Dedifferentiated amniotic fluid mesenchymal stem cell (primary cell): ENCODE measurements at regions not wholly inside any gene's neighbourhood (a gene's known extent, or its start where the extent isn't known, plus 50 kb on each side); places are given as distances from the start of the nearest gene placed in this dataset.
"Not testable (repeated sequence)": the region's sequence is repeated elsewhere in the genome, so short reads cannot be mapped to it uniquely, and the experiment has no call there.

Source experiments
- DNase-seq: peaks from one replicate; pipeline ENCODE4 v3.0.0-alpha.2; 2016; ENCODE audit errors: extremely low spot score

- DNase-seq = no peak
Observed at GRCh38 chr17:83190601-83191387, 111.4 kb downstream of the METRNL start.

GRCh38 chr17:83191388-83192160 is 112.2 kb downstream of the METRNL start:
- DNase-seq = no peak

- peak; percentile 63 for DNase-seq
Observed at GRCh38 chr17:83192161-83192788, 112.9 kb downstream of the METRNL start.

GRCh38 chr17:83192789-83193335 is 113.5 kb downstream of the METRNL start:
- DNase-seq = not testable (repeated sequence)

GRCh38 chr17:83193336-83194185 is 114.2 kb downstream of the METRNL start:
- DNase-seq = no peak

- DNase-seq = no peak
Observed at GRCh38 chr17:83194186-83194561, 114.8 kb downstream of the METRNL start.

- DNase-seq = no peak
Observed at GRCh38 chr17:83194761-83195329, 115.4 kb downstream of the METRNL start.

GRCh38 chr17:83195330-83196023 is 116.1 kb downstream of the METRNL start:
- peak; percentile 51 for DNase-seq

- DNase-seq = peak; percentile 35
Observed at GRCh38 chr17:83196024-83196365, 116.6 kb downstream of the METRNL start.

- DNase-seq = no peak
Observed at GRCh38 chr17:83196366-83196765, 117.0 kb downstream of the METRNL start.

GRCh38 chr17:83196973-83197880 is 117.8 kb downstream of the METRNL start:
- peak; percentile 78 for DNase-seq

- DNase-seq = no peak
Observed at GRCh38 chr17:83198366-83199341, 119.2 kb downstream of the METRNL start.

GRCh38 chr17:83199500-83200201 is 120.2 kb downstream of the METRNL start:
- no peak for DNase-seq

GRCh38 chr17:83200231-83200699 is 120.9 kb downstream of the METRNL start:
- no peak for DNase-seq

GRCh38 chr17:83200751-83201150 is 121.3 kb downstream of the METRNL start:
- no peak for DNase-seq

- DNase-seq = no peak
Observed at GRCh38 chr17:83201206-83202001, 122.0 kb downstream of the METRNL start.
